Activated CD4-positive, alpha-beta T cell treated with anti-CD3 and anti-CD28 coated beads, Interleukin-2, amount 50 U/mL, for 24 hours (primary cell): ENCODE measurements at regions not wholly inside any gene's neighbourhood (a gene's known extent, or its start where the extent isn't known, plus 50 kb on each side); places are given as distances from the start of the nearest gene placed in this dataset.
"Not testable (repeated sequence)": the region's sequence is repeated elsewhere in the genome, so short reads cannot be mapped to it uniquely, and the experiment has no call there.

ENCODE experiments used
- DNase-seq, 2 donors: peaks; one replicate each; pipeline ENCODE4 v3.0.0-alpha.2; 2020; ENCODE audit warnings: low read depth in 1 of 2, low spot score in 1 of 2

GRCh38 chrX:128992107-128992971, 531.0 kb downstream of the SMARCA1 start:
- DNase-seq = no peak

DNA sequence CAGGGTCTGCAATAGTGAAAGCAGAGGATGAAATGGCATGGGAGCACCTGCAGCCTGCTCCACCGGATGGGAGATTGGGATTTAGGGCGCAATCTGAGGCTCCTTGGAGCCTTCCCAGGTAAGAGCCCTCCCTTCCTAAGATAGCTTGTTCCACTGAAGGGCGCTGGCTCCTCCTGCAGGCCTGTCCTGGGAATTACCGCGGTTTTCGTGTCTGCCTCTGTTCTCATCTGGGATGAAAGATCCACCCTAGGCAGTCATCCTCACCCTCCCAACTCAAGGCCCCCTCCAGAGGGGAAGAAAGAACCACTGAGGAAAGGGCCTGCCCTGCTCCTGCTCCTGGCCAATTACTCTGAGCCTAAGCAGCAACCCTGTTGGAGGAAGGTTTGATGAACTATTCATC, 547.5 kb downstream of the SMARCA1 start:
- no peak for DNase-seq

- DNase-seq = no peak
Observed at GRCh38 chrX:128973033-128973432, 550.3 kb downstream of the SMARCA1 start.

- DNase-seq = no peak
Observed at GRCh38 chrX:128961290-128961689, 562.0 kb downstream of the SMARCA1 start.

- DNase-seq = not testable (repeated sequence)
Observed at GRCh38 chrX:128954697-128955096, 568.6 kb downstream of the SMARCA1 start.

GRCh38 chrX:128931071-128931470, 592.2 kb downstream of the SMARCA1 start:
- DNase-seq = no peak

GRCh38 chrX:128929271-128930057, 593.8 kb downstream of the SMARCA1 start:
- DNase-seq = no peak

DNA sequence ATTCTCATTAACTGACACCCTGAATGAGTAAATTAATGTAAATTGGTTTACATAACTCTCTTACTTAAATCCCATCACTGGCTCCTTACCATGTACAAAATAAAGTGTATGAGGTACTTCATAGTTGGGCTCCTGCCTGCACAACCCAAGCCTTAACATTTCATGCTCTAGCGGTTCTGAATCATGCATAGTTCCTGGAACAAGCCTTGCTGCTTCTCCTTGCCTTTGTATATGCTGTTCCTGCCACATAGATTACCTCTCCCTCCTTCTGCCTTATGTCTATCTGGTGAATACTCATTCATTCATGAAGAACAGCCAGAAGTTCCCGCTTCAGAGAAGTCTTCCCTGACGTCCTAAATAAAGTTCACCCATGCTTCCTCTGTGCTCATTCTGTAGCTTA, 594.7 kb downstream of the SMARCA1 start:
- DNase-seq = no peak

GRCh38 chrX:128927363-128927762, 595.9 kb downstream of the SMARCA1 start:
- no peak for DNase-seq

DNA sequence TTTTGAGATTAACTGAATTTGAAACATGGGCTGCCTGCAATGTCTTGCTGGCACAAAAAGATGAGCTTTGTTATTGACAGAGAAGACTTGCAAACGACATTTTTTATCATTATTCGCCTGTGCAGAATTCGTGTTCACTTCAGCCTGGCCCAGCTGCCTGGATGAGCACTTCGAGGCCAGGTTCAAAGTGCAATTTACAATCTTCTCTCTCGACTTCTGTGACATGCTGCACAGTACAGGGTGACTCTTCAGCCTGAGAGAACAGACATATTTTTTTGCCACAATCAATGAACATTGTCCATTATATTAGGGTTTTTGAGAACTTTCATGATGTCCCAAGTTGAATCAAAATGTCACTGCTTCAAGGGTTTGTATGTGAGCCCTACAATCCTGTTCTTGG, 616.5 kb downstream of the SMARCA1 start:
- no peak for DNase-seq

- no peak for DNase-seq
Observed at GRCh38 chrX:128901018-128901417, 622.3 kb downstream of the SMARCA1 start.

GRCh38 chrX:128897621-128898020, 625.7 kb downstream of the SMARCA1 start:
- DNase-seq = no peak

DNA sequence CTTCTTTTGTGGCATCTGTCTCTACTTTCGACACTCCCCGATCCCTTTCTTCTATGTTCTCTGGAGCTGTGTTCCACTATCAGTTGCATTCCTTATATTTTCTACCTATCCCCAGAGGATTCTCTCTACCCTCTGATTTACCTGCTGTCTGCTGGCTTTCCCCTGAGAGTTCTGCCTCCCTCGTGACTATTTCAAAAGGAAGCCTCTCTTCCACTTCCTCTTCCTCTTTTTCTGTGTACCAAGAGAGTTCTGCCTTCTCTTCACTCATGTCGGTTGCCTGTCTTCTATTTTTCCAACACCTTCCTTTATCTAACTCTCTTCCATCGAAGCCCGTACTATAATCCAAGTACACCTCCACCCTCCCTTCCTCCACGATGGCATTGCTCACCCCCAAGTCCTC, 631.7 kb downstream of the SMARCA1 start:
- no peak for DNase-seq

- no peak for DNase-seq
Observed at GRCh38 chrX:128884430-128884829, 638.9 kb downstream of the SMARCA1 start.

DNA sequence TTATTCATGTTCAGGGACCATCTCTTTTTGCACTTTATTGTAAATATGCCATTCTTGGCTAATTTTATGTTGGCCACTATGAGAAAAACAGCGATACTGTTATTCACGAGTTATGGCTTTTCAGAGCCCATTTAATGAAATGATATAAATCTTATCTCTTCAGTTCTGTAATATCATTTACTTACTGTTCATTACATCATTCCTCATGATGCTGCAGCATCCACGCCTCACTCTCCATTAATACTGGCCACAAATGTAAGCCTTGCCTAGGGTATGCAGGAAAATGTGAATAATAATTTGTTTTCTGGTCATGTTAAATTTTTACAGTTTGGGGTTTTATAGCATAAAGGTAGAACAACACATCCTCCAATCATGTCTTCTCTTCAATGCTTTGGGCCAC, 639.6 kb downstream of the SMARCA1 start:
- no peak for DNase-seq

- DNase-seq = no peak
Observed at GRCh38 chrX:128870361-128870760, 652.9 kb downstream of the SMARCA1 start.

DNA sequence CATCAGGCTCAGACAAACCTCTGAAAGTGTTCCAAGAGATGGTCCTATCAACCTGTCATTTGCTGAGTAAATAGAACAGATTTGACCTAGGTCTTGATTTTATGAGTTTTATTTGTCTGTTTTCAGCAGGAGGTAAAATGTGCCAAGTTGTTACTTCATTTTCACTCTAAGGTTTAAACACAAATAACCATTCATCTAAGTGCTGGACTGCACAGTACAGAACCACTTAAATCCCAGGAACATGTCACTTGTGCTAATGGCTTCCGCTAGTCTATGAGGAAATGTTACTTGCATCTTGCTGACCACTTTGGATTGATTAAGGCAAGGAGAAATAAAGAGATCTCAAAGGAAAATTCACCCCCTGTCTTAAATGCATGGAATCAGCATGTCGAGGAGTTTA, 660.7 kb downstream of the SMARCA1 start:
- no peak for DNase-seq

GRCh38 chrX:128848374-128848773, 674.9 kb downstream of the SMARCA1 start:
- no peak for DNase-seq

DNA sequence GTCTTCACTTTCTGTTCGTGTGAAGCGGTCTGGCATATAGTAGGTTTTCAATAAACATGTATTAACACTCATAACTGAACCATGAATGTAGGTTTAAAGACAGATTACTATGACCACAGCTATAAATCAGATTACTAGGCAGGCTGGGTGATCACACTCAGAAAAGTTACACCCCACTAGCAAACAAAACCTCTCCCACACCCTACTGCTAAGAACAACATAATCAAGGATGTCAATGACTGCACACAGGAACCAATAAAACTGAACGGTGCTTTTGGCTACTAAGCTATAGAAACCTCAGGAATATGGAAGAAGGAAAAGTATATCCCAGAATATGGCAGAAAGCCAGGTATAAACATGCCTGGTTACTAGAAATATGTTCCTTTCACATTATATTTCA, 676.9 kb downstream of the SMARCA1 start:
- DNase-seq = no peak

DNA sequence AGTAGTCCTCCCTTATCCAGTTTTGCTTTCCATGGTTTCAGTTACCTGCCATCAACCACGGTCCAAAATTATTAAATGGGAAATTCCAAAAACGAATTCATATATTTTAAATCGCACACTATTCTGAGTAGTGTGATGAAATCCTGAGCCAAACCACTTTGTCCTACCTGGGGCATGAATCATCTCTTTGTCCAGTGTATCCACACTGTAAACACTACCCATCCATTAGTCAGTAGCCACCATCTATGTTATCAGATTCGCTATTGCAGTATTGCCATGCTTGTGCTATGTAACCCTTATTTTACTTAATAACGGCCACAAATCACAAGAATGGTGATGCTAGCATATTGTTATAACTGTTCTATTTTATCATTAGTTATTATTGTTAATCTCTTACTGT, 704.6 kb downstream of the SMARCA1 start:
- DNase-seq = no peak

DNA sequence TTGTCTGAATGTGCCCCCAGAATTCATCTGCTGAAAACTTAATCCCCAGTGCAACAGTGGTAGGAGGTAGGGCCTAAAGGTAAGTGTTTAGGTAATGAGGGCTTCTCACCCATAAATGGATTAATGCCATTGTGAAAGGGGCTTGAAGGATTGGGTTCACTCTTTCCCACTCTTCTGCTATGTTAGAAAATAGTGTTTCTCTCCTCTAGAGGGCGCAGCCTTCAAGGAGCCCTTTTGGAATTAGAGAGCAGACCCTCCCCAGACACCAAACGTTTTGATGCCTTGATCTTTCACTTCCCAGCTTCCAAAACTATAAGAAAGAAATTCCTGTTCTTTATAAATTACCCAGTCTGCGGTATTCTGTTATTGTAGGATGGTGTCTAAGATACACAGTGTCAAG, 706.4 kb downstream of the SMARCA1 start:
- DNase-seq = no peak

DNA sequence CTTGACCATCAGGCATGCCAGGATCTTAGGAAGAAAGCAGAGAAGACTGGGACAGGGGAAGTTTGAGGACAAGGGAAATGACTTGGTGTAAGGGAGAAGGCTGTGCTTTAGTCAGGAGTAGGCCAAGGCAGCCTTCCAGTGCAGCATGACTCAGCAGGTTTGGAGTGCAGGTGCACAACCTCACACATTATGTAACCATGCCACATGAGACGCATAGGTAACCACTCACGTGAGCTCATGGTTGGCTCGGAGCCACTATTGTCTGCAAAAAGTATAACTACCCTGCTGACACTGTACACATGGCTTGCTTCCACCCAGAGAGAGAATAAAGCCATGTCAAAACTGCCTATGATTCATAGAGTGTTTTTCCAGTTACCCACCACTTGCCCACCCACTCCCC, 715.9 kb downstream of the SMARCA1 start:
- no peak for DNase-seq
